HG02840 (cell line): ENCODE measurements at regions not wholly inside any gene's neighbourhood (a gene's known extent, or its start where the extent isn't known, plus 50 kb on each side); places are given as distances from the start of the nearest gene placed in this dataset.
"Not testable (repeated sequence)": the region's sequence is repeated elsewhere in the genome, so short reads cannot be mapped to it uniquely, and the experiment has no call there.

Experiments
- ATAC-seq: cut with Tn5 transposase; IDR thresholded peaks from one replicate; pipeline ENCODE4 v1.9.1; 2021; ENCODE audit warnings: mild to moderate bottlenecking, moderate library complexity, moderate number of reproducible peaks; ENCODE audit not compliant: unreplicated experiment, low FRiP score

DNA sequence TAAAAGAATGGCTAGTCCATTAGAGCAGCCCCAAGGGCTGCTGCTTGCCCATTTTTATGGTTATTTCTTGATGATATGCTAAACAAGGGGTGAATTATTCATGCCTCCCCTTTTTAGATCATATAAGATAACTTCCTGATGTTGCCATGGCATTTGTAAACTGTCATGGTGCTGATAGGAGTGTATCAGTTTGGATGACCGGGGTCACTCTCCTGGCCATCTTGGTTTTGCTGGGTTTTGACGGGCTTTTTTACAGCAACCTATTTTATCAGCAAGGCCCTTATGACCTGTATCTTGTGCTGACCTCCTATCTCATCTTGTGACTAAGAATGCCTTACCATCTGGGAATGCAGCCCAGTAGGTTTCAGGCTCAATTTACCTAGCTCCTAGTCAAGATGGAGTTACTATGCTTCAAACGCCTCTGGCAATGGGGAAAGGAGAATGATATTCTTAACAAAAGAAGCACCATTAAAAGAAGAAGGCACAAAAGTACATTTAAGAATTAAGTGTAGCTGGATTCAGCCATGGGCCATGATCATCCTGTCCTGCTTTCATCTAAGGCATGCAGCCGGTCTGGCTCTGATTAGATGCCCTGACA is 1156.0 kb downstream of the PCDH9 start:
- ATAC-seq, result no peak

DNA sequence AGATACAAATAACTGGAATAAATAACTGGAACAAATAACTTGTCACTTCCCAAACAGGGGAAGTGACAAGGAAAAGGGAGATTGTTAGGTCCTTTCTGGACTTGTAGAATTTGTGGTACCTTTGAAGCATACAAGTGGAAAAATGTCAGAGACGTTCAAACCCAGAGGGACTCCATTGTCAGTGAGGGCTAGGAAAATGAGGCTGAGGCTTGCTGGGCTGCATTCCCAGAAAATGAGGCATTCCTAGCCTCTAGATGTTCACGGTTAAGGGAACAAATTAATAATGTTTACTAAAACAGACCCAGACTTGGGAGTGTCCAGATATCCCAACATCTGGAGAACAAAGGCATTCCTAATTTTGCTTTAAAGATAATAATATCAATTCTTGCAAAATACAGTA is 1158.0 kb downstream of the PCDH9 start:
- not testable (repeated sequence) for ATAC-seq

GRCh38 chr13:66071608-66072007 is 1158.5 kb downstream of the PCDH9 start:
- ATAC-seq, result no peak

- ATAC-seq, result no peak
These were observed 1159.1 kb downstream of the PCDH9 start for GRCh38 chr13:66071029-66071428.

- ATAC-seq, result no peak
These were observed 1160.6 kb downstream of the PCDH9 start for GRCh38 chr13:66069570-66069969.

DNA sequence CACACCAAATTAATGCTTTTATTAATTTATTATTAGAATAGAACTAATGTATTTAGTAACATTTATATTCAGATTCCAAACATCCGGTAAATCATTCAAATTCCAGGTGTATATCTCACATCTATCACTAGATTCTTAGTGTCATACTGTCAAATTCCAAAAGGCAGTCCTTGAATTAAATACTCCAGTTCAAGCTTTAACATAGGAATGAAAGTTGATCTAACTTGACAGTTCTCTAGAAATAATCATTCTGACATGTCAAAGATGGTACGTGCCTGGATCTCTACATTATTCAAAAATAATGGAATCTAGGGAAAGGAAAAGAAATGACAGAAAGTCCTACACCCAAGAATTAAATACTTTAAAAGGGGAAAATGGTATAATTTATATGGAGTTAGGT is 1161.5 kb downstream of the PCDH9 start:
- ATAC-seq, result no peak

DNA sequence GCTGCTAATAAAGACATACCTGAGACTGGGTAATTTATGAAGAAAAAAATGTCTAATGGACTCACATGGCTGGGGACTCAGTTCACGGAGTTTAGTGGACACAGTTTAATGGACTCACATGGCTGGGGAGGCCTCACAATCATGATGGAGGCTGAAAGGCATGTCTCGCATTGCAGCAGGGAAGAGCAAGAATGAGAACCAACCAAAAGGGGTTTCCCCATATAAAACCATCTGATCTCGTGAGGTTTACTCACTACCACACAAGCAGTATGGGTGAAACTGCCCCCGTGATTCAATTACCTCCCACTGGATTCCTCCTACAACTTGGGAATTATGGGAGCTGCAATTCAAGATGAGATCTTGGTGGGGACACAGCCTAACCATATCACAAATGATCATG is 1181.2 kb downstream of the PCDH9 start:
- no peak for ATAC-seq

- ATAC-seq, result no peak
These were observed 1189.6 kb downstream of the PCDH9 start for GRCh38 chr13:66040506-66040905.

GRCh38 chr13:66037096-66037495 is 1193.0 kb downstream of the PCDH9 start:
- no peak for ATAC-seq

- ATAC-seq, result no peak
These were observed 1193.5 kb downstream of the PCDH9 start for GRCh38 chr13:66036636-66037035.

DNA sequence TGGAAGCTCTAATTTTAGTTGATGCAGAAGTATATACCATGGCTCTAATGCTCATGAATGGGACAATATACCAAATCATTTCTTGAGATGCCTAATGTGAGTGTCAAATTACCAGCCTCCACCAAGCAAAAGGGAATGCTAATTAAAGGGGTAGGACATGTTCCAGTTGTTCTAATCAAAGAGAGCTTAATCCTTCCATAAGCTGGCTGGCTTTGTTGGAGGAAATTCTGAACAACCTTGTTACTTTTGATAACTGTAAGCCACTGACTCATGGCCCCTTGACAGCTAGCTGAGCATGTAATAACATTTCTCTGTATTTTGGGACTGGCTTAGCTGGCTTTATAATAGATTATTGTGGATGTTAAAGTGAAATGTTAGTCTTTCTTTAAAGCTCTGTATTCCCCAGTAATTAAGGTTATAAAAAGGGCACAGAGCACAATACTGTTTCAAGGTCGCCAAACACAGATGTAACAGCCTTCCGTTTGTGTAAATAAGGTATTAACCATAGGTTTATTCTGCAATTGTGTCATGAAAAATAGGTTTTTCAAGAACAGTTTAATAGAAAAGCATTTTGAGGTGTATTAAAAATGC is 1194.0 kb downstream of the PCDH9 start:
- no peak for ATAC-seq

GRCh38 chr13:66033924-66034323 is 1196.2 kb downstream of the PCDH9 start:
- ATAC-seq, result no peak

GRCh38 chr13:66021846-66022245 is 1208.3 kb downstream of the PCDH9 start:
- ATAC-seq, result no peak

DNA sequence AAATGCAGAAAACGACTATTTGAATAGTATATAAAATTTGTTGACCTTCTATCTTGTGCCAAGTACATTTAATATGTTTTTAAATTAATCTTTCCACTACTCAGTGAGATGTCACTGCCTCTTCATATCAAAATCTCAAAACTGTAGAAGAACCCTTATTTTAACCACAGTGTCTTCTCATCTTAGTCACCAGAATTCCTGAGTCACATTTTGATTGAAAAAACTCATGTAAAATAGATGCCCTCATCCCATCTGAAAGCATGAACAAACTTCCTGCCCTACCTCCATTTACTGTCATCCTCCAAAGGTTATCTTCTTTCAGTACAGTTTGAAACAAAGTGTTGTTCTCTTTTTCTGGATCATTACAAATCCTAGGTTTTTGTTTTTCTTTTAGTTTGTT is 1215.4 kb downstream of the PCDH9 start:
- no peak for ATAC-seq

GRCh38 chr13:66009241-66009640 is 1220.9 kb downstream of the PCDH9 start:
- no peak for ATAC-seq

- ATAC-seq, result no peak
These were observed 1226.6 kb downstream of the PCDH9 start for GRCh38 chr13:66003558-66003957.

DNA sequence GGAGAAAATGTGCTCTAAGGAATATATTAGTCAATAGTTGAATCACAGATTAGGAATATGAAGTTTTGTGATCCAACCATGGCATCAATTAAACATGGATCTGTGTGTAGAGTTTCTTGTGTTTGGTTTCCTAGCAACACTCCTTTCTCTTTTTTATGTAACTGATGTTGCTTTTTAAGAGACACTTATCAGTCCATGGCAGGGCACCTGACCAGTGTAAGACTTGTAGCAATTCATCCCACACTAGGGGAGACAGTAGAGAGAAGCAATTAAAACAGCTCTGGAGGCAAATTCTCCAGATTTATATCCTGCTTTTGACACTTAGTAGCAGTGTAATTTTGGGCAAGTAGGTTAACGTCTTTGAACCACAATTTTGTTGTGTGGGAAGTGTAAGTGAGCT is 1229.0 kb downstream of the PCDH9 start:
- no peak for ATAC-seq

- ATAC-seq, result no peak
These were observed 1230.7 kb downstream of the PCDH9 start for GRCh38 chr13:65999411-65999810.

DNA sequence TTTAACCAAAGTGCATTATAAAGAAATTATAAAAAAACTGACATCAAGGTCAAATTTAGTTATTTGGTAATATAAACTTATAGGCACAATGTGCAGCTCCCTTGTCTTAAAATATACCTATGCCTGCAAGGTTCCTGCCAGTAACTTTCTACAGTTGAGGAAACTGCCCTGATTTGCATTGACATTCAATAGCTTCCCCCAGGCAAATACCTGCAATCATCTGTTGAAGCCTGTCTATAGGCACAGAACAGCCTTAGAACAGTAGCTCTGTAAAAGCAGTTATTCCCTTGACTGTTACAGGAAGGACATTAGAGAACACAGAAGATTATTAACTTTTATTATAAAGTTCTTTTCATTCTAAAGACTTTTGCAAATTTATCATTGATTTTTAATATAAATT is 1239.5 kb downstream of the PCDH9 start:
- no peak for ATAC-seq

DNA sequence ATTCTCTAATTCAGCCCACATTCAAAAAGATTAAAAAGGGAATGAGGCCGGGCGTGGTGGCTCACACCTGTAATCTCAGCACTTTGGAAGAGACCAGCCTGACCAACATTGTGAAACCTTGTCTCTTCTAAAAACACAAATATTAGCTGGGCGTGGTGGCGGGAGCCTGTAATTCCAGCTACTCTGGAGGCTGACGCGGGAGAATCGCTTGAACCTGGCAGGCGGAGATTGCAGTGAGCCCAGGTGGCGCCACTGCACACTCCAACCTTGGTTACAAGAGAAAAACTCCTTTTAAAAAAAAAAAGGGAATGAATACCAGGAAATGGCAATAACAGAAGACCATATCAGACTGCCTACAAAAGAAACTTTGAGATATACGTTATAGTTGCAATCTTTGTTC is 1244.5 kb downstream of the PCDH9 start:
- ATAC-seq, result no peak

GRCh38 chr13:65977525-65977924 is 1252.6 kb downstream of the PCDH9 start:
- no peak for ATAC-seq

DNA sequence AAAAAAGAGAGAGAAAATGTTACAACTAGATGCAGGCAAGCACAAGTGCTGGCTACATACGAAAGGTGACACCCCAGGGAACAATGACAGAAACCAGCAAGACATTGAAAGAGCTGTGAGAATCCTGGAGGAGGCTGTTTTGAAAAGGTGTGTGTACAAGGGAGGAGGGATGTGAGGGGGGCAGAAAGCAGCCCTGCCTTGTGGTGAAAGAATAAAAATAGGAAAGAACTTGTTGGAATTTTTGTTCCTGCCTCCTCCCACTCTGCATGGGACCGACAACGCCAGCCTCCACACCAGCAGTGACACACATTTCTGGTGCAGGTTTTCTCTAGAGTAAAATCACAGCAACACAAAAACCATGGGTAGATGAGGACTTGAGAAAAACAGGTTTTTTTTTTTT is 1258.6 kb downstream of the PCDH9 start:
- no peak for ATAC-seq

GRCh38 chr13:65966991-65967451 is 1263.1 kb downstream of the PCDH9 start:
- no peak for ATAC-seq
